GM12873 (cell line): ENCODE measurements at regions not wholly inside any gene's neighbourhood (a gene's known extent, or its start where the extent isn't known, plus 50 kb on each side); places are given as distances from the start of the nearest gene placed in this dataset.

ENCODE experiments used
- CTCF ChIP-seq: IDR thresholded peaks from 2 replicates; pipeline ENCODE4 v1.5.1; 2012; ENCODE audit warnings: low read depth, mild to moderate bottlenecking, moderate library complexity, low read length, control low read depth; ENCODE audit not compliant: insufficient read depth; ENCODE audit errors: missing control alignments

DNA sequence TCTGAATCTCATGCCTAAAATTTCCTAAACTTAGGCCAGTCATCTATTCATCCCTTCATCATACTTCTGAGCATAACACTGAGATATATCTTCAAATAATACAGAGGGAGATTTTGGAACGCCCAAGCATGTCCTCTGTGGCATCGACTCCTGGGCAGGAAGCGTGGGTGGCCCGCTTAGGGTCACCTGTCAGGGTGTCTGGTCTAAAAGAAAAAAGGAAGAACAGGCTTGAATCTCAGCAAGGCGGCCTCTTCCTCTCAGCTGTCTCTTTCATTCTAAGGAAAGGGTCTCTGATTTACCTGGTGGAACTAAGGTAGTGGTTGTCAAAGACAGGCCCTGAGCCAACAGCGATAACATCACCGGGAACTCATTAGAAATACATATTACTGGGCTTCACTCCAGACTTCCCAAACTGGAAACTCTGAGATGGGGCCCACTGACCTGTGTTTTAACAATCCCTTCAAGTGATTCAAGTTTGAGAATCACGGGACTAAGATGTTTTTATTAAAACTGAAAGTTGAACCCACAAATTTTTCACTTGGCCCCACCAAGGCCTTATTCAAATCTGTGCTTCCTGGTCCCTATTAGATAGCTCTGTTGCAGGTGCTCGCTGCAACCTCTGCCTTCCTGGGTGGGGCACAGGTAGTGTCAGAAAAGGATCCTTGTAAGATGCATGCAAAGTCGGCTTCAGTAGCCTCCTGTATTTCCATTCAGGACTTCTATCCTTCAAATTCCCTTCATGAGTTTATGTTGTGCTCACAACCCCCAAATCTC, 162.3 kb upstream of the CCDC68 start:
- no peak for TF ChIP-seq CTCF

GRCh38 chr18:55120896-55121295, 161.6 kb upstream of the CCDC68 start:
- no peak for TF ChIP-seq CTCF

DNA sequence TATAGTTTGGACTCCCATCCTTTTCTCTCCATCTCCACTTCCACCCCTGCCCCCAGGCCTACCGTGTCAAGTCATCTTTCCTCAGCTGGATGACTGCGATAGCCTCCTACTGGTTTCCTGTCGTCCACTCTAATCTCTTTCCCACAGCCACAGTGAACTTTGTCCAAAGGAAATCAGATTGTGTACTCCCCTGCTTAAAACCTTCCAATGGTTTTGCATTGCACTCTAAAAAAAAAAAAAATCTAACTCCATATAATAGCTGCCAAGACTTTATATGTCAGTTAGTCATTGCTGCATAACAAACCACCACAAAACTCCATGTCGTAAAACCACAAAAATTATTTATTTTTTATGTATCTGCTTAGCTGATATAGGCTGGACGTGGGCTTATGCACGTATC, 160.2 kb upstream of the CCDC68 start:
- TF ChIP-seq CTCF, result no peak

GRCh38 chr18:55119016-55119415, 159.8 kb upstream of the CCDC68 start:
- no peak for TF ChIP-seq CTCF

- no peak for TF ChIP-seq CTCF
These were observed 157.6 kb upstream of the CCDC68 start for GRCh38 chr18:55116863-55117262.

- no peak for TF ChIP-seq CTCF
These were observed 156.3 kb upstream of the CCDC68 start for GRCh38 chr18:55115606-55116005.

DNA sequence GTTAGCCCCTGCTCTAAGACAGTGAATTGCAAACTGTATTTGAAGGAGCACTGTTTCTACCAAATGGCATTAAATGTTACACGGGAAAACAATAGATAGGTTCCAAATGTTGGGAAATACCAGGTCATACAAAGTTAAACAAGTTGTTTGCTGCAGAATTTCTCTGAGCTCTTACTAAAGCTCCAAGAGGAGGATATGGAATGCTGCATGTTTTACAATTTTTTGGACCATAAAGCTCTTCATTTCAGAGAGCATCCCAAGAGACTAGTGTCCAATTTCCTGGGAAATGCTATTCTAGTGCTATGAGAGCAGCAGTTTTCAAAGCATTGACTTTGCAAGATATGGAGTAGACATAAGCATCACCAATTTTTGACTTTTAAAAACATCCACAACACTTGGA, 155.6 kb upstream of the CCDC68 start:
- TF ChIP-seq CTCF, result no peak
